HG02870 (cell line): ENCODE measurements at regions not wholly inside any gene's neighbourhood (a gene's known extent, or its start where the extent isn't known, plus 50 kb on each side); places are given as distances from the start of the nearest gene placed in this dataset.

Source experiments
- ATAC-seq: cut with Tn5 transposase; IDR thresholded peaks from one replicate; pipeline ENCODE4 v1.9.1; 2021; ENCODE audit warnings: mild to moderate bottlenecking, moderate library complexity; ENCODE audit not compliant: unreplicated experiment

DNA sequence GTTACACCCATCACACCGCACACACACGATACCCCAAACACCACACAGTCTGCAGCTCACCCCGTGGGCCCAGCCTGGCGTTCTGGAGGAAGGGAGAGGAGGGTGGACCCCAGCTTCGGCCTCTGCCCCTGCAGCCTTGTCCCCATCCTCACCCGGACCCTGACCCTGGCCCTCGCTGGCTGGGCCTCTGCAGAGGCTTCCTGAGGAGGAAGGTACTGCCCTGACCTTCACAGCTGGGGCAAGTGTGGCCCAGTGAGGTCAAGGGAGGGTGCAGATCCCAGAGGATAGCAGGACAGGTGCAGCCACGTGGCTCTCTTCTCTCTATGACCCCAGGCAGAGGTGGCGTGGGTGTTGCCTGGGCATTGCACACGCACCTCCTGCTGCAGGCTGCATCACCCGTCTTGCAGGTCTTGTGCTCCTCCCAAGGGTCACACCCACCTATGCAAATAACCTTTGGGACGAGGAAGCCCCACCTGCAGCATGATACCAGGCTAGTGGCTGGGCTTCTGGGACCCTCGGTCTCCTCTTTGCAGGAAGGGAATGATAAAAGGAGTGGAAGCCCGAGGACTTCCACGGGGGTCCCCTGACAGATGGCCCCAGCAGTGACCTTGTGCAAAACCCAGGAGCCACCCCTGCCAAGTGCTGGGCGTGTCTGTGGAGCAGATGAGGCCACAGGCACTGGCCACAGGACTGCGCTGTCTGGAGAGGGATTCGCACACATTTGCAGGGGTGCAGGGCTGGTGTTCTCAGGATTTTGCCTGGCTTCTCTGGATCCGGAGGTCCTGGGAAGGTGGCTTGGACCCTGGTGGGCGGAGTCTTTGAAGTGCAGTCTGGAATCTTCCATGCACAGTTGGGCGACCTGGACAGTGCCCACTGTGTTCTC, 1241.5 kb downstream of the BRD1 start:
- no peak for ATAC-seq

DNA sequence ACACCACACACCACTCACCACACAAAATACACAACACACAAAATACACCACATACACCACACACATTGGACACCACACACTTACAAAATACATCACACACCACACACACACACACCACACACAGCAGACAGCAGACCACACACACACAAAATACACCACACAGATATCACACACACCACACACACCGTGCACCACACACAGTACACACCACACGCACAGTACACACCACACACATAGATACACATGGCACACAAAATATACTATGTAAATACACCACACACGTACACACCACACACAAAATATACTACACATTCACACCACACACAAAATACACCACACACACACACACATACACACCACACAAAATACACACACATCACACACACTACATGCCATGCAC, 1243.5 kb downstream of the BRD1 start:
- no peak for ATAC-seq

DNA sequence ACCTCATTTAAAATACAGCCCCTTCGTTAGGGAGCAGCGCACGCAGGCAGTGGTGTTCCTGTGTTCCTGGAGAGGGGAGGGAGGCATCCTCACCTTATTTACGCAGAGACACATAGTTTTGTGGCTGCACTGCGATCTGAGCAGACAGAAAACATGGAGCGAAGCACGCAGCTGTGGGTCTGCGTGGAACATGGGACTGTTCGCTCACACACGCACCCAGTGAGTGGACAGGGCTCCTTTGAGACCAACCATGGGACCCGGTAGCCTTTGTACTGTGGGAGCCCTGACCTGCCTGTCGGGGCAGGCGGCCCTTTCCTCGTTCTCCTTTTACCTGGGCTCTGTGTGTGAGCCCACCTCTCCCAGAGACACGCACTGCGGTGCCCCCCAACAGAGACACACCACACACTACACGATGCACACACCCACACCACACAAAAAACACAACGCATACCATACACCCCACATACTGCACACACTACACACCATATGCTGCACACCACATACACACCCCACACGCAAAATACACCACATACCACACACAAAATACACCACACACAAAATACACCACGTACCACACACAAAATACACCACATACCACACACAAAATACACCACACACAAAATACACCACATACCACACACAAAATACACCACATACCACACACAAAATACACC, 1245.7 kb downstream of the BRD1 start:
- no peak for ATAC-seq

DNA sequence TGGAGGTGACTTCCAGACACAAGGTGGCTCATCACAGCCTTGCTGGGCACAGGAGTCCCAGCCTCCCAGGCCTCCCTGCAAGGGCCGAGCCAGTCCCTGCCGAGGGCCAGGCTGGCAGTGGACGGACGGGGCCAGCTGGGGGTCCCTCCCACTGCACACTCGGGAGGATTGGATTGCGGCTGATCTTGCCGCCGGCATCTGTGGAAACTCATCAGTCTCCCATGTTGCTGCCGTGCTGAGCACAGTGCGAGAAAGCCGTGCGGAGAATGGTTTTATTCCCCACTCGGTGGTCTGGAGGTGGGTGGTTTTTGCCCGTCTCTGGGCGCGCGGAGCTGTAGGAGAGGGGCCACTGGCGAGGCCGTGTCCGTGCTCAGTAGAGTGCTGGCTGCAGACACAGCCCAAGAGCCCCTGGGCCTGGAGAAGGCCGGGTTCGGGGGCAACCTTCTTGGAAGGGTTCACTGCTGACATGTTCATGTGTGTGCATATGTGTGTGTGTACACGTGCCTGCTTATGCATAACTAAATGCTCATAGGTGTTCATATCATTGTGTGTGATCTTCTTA, 1246.4 kb downstream of the BRD1 start:
- no peak for ATAC-seq

DNA sequence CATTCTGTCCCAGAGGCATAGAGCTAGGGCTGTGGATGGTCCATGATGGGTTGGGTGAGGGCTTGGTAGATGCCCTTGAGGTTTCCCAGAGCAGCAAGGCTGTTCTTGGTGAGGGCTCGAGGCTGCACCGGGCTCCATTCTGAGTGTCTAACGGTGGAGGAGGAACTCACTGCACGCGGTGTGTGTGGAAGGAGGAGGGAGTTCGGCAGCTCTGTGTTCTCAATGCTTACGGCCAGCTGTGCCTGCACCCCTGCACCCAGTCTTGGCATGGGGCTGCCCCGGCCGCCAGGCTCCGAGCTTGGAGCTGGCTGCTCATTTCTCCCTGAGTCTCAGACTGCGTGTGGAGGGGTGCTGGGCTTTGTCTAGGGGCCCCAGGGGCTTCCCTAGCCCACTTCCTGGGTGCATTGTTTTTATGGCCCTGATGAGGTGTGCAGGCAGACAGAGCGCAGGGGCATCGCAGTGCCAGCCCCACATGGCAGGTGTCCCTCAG, 1247.1 kb downstream of the BRD1 start:
- ATAC-seq = no peak

DNA sequence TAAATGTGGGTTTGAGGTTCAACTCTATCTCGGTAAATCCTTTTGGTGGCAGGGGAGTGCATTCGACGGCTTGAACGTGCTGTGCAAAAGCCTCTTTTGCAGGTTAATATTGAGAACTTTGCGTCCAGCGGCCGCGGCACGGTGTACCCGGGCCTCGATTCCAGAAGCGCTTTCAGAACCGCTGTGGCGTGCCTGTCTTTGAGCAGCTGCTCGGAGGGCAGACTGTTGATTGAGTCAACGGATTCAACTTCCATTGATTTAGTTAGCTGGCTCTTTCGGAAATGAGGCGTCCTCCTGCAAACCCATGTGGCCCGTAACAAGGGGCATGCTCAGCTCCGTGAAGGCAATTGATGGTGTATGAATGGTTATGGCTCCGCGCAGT, 1247.8 kb downstream of the BRD1 start:
- ATAC-seq = no peak

DNA sequence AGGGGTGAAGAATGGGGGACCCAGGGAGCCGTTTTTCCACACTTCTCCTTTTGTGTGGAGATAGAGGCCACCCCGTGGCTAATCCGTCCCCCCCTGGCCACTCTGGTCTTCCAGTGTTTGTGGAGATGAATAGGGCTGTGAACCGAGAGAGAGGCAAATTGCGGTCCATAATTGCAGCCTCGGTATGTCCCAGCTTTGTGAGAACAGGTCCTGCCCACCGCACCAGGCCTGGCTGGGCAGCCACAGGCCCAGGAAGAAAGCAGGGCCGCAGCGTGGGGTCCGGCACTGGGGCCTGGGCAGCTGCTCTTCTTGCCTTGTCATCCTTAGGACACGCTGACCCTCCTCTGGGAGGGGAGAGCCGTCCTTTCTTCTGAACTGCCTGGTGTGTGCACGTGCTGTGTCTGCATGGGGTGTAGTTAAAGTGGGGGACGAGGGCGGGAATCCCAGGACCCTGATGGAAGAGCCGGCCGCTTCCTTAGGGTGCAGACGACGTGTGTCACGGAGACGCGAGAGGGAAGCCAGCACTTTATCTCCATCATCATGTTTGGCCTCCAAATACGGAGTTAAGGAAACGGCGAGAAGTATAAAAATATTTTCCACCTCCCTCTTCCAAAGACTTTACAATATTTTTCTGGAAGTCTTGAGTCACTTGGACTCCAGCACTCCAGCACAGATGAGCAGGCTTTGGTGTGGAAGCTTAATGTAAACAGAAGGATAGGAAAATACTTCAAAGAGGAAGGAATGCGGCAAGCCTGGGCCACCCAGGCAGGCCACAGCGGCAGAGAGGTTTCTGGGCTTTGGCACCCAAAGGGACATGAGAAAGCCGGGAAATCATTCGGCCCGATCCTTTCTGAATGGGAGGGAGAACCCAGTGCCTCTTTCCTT, 1248.4 kb downstream of the BRD1 start:
- no peak for ATAC-seq

DNA sequence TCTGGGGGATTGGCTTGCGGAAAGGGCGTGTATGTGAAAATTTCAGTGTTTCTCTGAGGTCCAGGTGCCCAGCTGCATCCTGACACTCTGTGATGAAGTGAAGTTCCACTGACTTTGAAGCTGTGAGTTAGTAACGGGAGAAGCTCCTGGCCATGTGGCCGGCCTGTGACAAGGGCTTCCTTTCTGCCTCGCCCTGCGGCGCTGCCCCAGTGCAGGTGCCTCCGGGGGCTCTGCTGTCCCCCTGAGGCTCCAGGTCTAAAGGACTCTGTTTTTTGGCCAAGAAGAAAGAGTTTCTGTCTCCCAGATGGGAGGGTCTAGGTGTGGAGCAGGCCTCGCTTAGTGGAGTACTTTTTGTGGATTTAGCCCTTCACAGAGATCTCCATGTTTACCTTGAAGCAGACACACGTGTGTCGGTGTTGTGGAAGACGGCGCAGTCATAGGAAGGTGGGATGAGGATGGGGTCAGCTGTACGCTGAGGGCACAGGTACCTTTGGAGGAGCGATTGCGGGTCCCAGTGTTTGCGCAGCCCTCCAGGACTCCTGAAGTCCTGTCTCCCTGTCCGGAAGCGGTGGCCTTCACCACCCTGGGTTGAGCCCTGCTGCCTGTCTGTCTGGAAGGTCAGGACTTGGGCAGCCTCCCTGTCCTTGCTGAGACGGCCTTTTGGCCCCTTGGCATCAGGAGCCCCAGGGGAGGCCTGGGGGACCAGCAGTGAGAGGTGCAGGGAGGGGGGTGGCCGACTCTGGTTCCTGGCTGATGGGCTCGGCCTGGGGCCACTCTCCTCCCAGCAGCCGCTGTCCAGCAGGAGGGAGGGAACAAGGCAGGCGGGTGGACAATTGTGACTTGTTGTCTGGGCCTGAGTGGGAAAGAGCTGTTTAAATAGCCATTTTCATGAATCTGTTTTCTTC, 1249.3 kb downstream of the BRD1 start:
- no peak for ATAC-seq

DNA sequence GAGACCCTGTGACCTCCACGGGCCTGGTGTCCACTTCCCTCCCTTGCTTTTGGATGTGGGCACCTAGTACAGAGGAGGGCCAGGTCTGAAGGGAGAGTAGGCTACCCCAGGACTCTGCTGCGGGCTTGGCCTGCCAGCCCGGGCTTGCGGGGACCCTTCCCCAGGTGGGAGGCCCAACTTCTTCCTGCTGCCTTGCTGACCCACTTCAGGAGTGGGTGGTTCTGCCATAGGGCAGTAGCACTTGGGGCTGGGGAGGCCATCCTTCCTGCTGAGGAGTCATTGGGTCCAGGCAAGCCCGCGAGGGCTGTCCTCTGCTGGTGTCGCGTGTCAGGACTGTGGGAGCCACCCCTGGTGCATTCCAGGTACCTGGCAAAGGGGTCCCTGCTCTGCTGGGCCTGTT, 1250.0 kb downstream of the BRD1 start:
- no peak for ATAC-seq

DNA sequence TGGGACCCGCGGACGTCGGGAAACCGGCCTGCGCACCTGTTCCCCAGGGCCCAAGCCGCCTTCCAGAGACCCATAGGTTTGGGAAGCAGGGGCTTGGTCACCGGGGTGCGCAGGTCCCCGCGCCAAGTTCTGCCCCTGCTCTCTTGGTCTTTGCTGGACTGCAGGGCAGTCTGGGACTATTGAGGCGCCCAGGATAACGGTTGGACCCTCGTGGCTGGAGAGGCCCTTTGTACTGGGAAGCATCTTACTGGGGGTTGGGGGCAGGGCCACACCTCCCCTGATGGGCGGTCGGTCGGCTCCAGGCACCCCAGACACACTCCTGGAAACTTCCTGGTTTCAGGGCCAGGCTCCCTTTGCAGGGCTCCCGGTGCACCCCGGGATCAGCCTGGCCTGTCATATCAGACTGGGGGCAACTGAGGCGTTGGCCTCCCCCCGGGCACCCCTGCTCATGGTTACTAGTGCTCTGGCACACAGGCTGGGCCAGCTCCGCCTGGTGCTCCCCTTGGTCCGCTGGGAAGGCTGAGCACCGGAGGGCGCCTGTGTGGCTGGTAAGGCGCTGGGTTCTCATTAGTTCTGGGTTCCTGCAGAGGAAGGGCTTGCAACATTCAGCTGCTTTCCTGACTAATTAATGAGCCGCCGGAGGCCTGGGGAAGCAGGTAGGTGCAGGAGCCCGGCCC, 1250.5 kb downstream of the BRD1 start:
- no peak for ATAC-seq

DNA sequence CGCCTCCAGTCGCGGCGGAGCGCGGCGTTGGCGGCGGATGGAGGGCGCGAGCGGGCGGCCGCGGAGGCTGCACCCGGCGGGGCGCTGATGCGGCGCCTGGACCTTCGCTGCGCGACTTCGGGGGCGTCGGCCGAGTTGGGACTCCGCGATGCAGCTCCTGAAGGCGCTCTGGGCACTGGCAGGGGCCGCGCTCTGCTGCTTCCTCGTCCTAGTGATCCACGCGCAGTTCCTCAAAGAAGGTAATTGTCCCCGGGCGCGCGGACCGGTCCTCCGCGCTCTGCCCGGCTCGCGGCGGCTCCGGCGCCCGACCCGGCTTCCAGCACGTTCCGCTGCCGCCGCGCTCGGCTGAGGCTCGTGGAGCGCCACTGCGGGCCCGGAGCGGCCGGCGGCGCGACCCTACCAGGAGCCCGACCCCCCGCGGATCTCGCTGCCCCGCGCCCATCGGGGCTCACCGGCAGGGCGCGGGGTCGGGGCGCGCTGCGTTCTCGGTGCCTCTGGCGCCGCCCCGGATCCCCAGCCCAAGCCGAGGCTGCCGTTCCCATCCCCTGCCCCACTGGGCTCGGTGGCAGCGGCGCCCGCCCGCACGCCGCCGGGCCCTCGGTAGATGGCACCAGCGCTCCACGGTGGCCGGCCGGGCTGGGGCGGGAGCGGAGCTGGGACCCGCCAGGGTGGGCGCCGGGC, 1251.2 kb downstream of the BRD1 start:
- ATAC-seq = no peak

DNA sequence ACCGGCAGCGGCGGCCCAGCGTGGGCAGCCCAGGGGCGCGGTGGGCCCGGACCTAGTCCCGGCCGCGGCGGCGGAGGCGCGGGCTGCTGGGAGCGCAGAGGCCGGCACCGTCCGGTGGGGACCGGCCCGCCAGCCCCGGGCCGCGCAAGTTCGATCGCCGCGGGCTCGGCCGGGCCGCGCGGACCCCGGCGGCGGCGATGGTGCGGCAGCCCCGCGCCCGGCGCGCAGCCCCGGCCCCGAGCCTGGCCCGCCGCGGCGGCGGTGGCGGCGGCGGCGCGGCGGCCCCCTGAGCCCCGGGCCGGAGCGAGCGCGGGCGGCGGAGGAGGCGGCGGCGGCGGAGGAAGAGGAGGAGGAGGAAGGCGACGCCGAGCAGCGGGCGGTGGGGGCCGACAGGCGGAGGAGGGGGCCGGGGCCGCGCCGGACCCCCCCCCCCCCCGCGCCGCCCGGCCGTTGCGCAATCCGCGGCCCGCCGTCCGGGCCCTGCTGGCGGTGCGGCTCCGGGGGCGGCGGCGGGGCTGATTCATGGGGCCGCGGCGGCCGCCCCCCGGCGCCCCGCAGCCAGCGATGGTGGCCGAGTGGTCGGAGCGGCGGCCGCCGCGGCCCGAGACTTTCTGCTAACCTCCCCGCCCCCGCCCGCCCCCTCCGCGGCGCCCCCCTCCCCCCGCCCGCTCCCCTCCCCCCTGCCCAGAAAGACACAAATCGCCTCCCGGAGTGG, 1251.9 kb downstream of the BRD1 start:
- ATAC-seq = no peak

DNA sequence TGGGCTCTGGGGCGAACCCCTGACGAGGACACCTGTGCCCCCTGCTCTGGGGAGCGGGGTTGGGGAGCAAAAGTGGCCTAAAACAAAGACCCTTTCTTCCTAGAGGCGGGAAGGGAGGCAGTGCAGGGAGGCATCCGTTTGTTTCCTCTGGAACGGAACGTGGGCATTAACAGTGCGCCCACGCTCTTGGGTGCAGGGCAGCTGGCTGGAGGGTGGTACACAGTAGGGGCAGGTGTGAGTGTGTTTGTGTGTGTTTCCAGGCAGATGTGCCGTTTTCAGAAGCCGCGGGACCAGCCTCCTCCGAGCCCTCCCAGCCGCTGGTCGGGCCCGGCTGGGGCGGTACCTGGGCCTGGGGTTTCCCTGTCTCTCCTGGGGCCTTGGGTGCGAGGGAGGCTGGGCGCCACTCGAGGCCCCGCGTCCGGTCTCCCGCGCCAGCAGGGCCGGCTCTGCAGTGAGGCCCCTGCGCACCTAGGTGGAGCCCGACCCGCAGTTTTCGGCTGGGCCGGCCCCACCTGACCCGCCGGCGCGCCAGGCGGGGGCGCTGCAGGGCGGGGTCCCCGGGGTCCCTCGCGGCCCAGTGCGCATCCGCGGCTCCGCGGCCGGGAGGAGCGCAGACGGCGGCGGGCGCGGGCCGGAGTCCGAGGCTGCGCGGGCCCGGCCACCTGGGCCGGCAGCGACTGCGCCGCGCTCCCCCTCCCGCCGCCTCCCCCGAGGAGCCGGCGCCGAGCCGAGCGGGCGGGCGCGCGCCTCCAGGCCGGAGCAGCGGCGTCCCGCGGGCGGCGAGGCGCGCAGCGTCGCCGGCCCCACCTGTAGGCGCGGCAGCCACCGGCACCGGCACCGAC, 1252.7 kb downstream of the BRD1 start:
- ATAC-seq = no peak

DNA sequence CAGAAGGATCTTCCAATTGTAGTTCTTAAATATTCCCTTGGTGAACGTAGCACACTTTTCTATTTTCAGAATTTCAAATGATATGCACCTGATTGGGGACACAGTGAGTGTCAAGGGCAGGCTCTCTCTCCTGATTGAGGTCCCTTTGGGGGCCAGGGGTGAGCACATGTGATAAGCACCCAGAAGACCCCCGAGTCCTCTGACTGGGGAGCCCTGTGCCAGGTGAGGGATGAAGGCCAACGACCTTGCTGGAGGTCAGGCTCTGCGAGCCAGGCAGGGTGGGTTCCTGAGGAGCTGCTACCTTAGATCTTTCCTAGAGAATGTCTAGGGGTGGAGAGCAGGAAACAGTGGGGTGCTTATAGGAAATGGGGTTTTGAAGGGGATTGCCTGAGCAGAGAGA, 1253.9 kb downstream of the BRD1 start:
- no peak for ATAC-seq

DNA sequence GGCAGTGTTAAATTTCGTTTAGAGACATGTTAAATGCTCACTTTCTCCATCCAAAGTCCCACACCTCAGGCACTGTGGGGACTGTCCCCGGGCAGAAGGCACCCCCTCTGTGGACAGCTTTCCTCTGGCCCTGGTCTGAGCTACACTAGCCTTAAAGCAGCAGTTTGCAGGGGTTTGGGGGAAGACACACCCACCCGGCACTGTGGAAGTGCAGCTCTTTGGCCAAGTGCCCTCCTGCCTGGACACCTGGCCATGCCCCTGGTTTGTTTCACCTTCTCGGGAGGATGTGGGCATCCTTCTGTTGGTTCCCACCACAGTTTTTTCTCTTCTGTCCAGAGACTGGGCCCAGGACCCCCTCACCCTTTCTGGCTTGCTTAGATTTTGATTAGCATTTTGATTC, 1254.7 kb downstream of the BRD1 start:
- ATAC-seq = no peak

DNA sequence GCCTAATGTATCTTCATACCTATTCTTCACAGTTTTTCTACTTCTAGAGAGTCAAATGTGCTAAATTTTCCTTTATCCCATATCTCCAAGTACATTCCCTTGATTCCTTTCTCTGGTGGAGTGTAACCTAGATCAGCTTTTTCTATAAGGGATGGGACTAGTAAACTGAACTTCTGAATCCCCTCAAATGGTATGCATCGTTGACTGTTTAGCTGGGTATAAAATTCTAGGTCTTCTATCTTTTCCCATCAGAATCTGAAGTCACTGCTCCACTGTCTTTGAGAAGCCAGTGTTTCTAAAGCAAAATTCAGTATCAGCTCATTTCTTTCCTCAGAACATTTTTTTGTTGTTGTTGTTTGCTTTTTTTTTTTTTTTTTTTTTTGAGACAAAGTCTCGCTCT, 1256.8 kb downstream of the BRD1 start:
- ATAC-seq = no peak

DNA sequence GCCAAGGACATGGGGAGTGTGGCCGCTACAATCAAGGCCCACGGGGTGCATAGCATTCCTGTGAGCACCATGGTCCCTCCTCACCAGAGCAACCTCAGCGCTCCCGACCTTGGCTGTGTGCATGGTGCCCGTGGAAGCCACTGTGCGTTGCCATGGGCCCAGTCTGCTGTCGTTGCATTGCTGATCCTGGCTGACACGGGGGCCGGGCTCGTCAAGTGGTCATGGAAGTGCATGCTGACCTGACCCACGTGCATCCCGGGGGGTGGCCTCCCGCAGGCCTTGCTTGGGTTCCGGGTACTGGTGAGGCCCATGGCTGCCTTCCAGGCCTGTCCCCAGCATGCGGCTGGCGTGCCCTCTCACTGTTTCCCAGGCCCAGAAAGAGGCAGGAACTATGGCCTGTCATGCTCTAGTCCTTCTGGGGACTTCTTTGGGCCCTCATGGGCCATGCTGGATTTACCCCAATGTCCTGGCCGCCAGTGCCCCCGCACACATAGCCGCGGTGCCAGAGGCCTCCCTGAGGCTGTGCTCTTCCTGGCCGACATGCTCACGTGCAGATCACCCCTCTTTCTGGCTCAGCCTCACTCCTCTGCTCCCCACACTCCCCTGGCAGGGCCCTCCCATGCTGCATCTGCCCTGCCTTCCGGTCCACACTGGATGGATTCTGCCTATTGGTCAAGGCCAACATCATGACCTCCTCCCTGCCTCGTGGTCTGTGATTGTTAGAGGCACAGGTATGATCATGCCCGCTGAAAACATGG, 1258.0 kb downstream of the BRD1 start:
- no peak for ATAC-seq
